ENCODE measurements at regions not wholly inside any gene's neighbourhood (a gene's known extent, or its start where the extent isn't known, plus 50 kb on each side); places are given as distances from the start of the nearest gene placed in this dataset.

DNA sequence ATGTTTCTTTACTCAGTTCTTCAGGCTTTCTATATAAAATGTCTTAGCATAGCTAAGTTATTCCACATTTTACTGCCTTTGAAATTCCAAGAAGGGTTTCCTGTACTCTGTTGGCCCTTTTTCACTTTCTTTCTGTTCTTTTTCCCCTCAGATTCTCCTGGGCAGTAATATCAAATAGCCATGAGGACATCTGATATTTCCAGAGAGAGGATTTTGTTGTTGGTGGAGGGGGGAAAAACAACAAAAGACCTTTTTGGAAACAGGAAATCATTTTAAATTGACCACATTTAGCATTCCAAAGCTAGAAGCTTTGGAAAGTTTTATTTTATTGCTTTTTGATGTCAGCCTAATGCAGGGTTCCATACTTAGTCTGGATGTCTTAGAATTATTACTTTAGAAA lies 445.4 kb downstream of the GJA1 start:
- TF ChIP-seq, protein P1, sequence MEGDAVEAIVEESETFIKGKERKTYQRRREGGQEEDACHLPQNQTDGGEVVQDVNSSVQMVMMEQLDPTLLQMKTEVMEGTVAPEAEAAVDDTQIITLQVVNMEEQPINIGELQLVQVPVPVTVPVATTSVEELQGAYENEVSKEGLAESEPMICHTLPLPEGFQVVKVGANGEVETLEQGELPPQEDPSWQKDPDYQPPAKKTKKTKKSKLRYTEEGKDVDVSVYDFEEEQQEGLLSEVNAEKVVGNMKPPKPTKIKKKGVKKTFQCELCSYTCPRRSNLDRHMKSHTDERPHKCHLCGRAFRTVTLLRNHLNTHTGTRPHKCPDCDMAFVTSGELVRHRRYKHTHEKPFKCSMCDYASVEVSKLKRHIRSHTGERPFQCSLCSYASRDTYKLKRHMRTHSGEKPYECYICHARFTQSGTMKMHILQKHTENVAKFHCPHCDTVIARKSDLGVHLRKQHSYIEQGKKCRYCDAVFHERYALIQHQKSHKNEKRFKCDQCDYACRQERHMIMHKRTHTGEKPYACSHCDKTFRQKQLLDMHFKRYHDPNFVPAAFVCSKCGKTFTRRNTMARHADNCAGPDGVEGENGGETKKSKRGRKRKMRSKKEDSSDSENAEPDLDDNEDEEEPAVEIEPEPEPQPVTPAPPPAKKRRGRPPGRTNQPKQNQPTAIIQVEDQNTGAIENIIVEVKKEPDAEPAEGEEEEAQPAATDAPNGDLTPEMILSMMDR (IDR thresholded peaks at IDR 0.05; ENCODE audit: low read depth, low read length, missing input control), result no peak
- TF ChIP-seq, protein P2, sequence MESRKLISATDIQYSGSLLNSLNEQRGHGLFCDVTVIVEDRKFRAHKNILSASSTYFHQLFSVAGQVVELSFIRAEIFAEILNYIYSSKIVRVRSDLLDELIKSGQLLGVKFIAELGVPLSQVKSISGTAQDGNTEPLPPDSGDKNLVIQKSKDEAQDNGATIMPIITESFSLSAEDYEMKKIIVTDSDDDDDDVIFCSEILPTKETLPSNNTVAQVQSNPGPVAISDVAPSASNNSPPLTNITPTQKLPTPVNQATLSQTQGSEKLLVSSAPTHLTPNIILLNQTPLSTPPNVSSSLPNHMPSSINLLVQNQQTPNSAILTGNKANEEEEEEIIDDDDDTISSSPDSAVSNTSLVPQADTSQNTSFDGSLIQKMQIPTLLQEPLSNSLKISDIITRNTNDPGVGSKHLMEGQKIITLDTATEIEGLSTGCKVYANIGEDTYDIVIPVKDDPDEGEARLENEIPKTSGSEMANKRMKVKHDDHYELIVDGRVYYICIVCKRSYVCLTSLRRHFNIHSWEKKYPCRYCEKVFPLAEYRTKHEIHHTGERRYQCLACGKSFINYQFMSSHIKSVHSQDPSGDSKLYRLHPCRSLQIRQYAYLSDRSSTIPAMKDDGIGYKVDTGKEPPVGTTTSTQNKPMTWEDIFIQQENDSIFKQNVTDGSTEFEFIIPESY (IDR thresholded peaks at IDR 0.05), result no peak
- TF ChIP-seq FOXA2 (IDR thresholded peaks at IDR 0.05) (no peak), EGR1 (IDR thresholded peaks at IDR 0.05; ENCODE audit: low read depth in 2 of 2) (no peak), GABPA (IDR thresholded peaks at IDR 0.05 in 1 of 2, conservative IDR thresholded peaks at IDR 0.05 in 1 of 2) (no peak)
- TF ChIP-seq, protein P3, sequence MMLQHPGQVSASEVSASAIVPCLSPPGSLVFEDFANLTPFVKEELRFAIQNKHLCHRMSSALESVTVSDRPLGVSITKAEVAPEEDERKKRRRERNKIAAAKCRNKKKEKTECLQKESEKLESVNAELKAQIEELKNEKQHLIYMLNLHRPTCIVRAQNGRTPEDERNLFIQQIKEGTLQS (IDR thresholded peaks at IDR 0.05), result no peak
- TF ChIP-seq, protein P4, sequence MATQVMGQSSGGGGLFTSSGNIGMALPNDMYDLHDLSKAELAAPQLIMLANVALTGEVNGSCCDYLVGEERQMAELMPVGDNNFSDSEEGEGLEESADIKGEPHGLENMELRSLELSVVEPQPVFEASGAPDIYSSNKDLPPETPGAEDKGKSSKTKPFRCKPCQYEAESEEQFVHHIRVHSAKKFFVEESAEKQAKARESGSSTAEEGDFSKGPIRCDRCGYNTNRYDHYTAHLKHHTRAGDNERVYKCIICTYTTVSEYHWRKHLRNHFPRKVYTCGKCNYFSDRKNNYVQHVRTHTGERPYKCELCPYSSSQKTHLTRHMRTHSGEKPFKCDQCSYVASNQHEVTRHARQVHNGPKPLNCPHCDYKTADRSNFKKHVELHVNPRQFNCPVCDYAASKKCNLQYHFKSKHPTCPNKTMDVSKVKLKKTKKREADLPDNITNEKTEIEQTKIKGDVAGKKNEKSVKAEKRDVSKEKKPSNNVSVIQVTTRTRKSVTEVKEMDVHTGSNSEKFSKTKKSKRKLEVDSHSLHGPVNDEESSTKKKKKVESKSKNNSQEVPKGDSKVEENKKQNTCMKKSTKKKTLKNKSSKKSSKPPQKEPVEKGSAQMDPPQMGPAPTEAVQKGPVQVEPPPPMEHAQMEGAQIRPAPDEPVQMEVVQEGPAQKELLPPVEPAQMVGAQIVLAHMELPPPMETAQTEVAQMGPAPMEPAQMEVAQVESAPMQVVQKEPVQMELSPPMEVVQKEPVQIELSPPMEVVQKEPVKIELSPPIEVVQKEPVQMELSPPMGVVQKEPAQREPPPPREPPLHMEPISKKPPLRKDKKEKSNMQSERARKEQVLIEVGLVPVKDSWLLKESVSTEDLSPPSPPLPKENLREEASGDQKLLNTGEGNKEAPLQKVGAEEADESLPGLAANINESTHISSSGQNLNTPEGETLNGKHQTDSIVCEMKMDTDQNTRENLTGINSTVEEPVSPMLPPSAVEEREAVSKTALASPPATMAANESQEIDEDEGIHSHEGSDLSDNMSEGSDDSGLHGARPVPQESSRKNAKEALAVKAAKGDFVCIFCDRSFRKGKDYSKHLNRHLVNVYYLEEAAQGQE (IDR thresholded peaks at IDR 0.05), result no peak

Data from liver (tissue), 3 donors.